ENCODE measurements at regions not wholly inside any gene's neighbourhood (a gene's known extent, or its start where the extent isn't known, plus 50 kb on each side); places are given as distances from the start of the nearest gene placed in this dataset.

GRCh38 chr13:37984357-37984756, 114.8 kb upstream of the TRPC4 start:
- Histone ChIP-seq H3K4me3 (ENCODE audit: low read length) (no peak overlapping the region), H3K4me1 (ENCODE audit: control insufficient read depth, insufficient read depth, low read length) (no peaks in the 10 kb centered on the region), H3K9me3 (ENCODE audit: control insufficient read depth, insufficient read depth, low read length) (peaks cover 2% of the 10 kb centered on the region), H3K27ac (ENCODE audit: low read length) (no peak overlapping the region), H3K27me3 (ENCODE audit: control insufficient read depth, insufficient read depth, low read length) (no peaks in the 10 kb centered on the region), H3K36me3 (ENCODE audit: control insufficient read depth, insufficient read depth, low read length) (no peaks in the 10 kb centered on the region)
- no peak for ATAC-seq
- H3K9me3 Mint-ChIP-seq, result peaks cover 3 to 6% of the 10 kb centered on the region in 2 donors
- no peak for DNase-seq
- TF ChIP-seq CTCF (IDR thresholded peaks at IDR 0.05), result no peak
- 94% methylated on average over 5 of the region's 6 CpGs for WGBS (ENCODE audit: insufficient coverage)
- intact Hi-C loops (cut with micrococcal nuclease), result no loop called here
- H3K27me3 Mint-ChIP-seq (ENCODE audit: low read depth in 2 of 2), result no peaks in the 10 kb centered on the region
- no peaks in the 10 kb centered on the region for H3K4me1 Mint-ChIP-seq
- H3K36me3 Mint-ChIP-seq, result no peaks in the 10 kb centered on the region
- no peak overlapping the region for H3K27ac Mint-ChIP-seq
- H3K4me3 Mint-ChIP-seq, result no peak overlapping the region

GRCh38 chr13:37981932-37982331, 112.4 kb upstream of the TRPC4 start:
- Histone ChIP-seq H3K36me3 (ENCODE audit: control insufficient read depth, insufficient read depth, low read length) (no peaks in the 10 kb centered on the region), H3K27me3 (ENCODE audit: control insufficient read depth, insufficient read depth, low read length) (no peaks in the 10 kb centered on the region), H3K27ac (ENCODE audit: low read length) (no peak overlapping the region), H3K4me1 (ENCODE audit: control insufficient read depth, insufficient read depth, low read length) (no peaks in the 10 kb centered on the region), H3K9me3 (ENCODE audit: control insufficient read depth, insufficient read depth, low read length) (no peaks in the 10 kb centered on the region), H3K4me3 (ENCODE audit: low read length) (no peak overlapping the region)
- H3K9me3 Mint-ChIP-seq, result peaks cover 3 to 14% of the 10 kb centered on the region in 2 donors
- intact Hi-C loops (cut with micrococcal nuclease), result no loop called here
- no peak for TF ChIP-seq CTCF (IDR thresholded peaks at IDR 0.05)
- no peaks in the 10 kb centered on the region for H3K4me1 Mint-ChIP-seq
- no peak overlapping the region for H3K4me3 Mint-ChIP-seq
- H3K27me3 Mint-ChIP-seq (ENCODE audit: low read depth in 2 of 2), result no peaks in the 10 kb centered on the region
- no peak overlapping the region for H3K27ac Mint-ChIP-seq
- no peaks in the 10 kb centered on the region for H3K36me3 Mint-ChIP-seq
- no peak for DNase-seq
- ATAC-seq, result no peak

- Mint-ChIP-seq H3K9me3 (peaks cover 3 to 12% of the 10 kb centered on the region in 2 donors), H3K4me3 (no peak overlapping the region), H3K36me3 (no peaks in the 10 kb centered on the region), H3K27me3 (ENCODE audit: low read depth in 2 of 2) (no peaks in the 10 kb centered on the region), H3K4me1 (no peaks in the 10 kb centered on the region), H3K27ac (no peak overlapping the region)
- intact Hi-C loops (cut with micrococcal nuclease), result no loop called here
- ATAC-seq (no peak), DNase-seq (no peak)
- no peaks in the 10 kb centered on the region for H3K9me3 ChIP-seq (ENCODE audit: control insufficient read depth, insufficient read depth, low read length)
- 63% methylated on average over 2 of the region's 2 CpGs for WGBS (ENCODE audit: insufficient coverage)
- no peaks in the 10 kb centered on the region for H3K4me1 ChIP-seq (ENCODE audit: control insufficient read depth, insufficient read depth, low read length)
- H3K27me3 ChIP-seq (ENCODE audit: control insufficient read depth, insufficient read depth, low read length), result no peaks in the 10 kb centered on the region
- H3K27ac ChIP-seq (ENCODE audit: low read length), result no peak overlapping the region
- TF ChIP-seq CTCF (IDR thresholded peaks at IDR 0.05), result no peak
- H3K36me3 ChIP-seq (ENCODE audit: control insufficient read depth, insufficient read depth, low read length), result no peaks in the 10 kb centered on the region
- H3K4me3 ChIP-seq (ENCODE audit: low read length), result no peak overlapping the region
Observed at GRCh38 chr13:37978680-37979079, 109.1 kb upstream of the TRPC4 start.

GRCh38 chr13:37968555-37968954, 99.0 kb upstream of the TRPC4 start:
- Mint-ChIP-seq H3K4me1 (no peaks in the 10 kb centered on the region), H3K27ac (no peak overlapping the region), H3K4me3 (no peak overlapping the region), H3K36me3 (no peaks in the 10 kb centered on the region), H3K9me3 (peaks cover 14 to 19% of the 10 kb centered on the region in 2 donors), H3K27me3 (ENCODE audit: low read depth in 2 of 2) (no peaks in the 10 kb centered on the region)
- Histone ChIP-seq H3K9me3 (ENCODE audit: control insufficient read depth, insufficient read depth, low read length) (no peaks in the 10 kb centered on the region), H3K36me3 (ENCODE audit: control insufficient read depth, insufficient read depth, low read length) (no peaks in the 10 kb centered on the region), H3K27me3 (ENCODE audit: control insufficient read depth, insufficient read depth, low read length) (no peaks in the 10 kb centered on the region), H3K4me1 (ENCODE audit: control insufficient read depth, insufficient read depth, low read length) (no peaks in the 10 kb centered on the region), H3K27ac (ENCODE audit: low read length) (no peak overlapping the region), H3K4me3 (ENCODE audit: low read length) (no peak overlapping the region)
- WGBS (ENCODE audit: insufficient coverage), result 86% methylated on average over 1 of the region's 2 CpGs
- intact Hi-C loops (cut with micrococcal nuclease), result no loop called here
- TF ChIP-seq CTCF (IDR thresholded peaks at IDR 0.05), result no peak
- no peak for ATAC-seq
- no peak for DNase-seq
